Left lung (tissue), 4 donors: ENCODE measurements at regions not wholly inside any gene's neighbourhood (a gene's known extent, or its start where the extent isn't known, plus 50 kb on each side); places are given as distances from the start of the nearest gene placed in this dataset.

ENCODE experiments used
- ATAC-seq: fragments of 200-7000 bp; cut with Tn5 transposase; one replicate; pipeline ENCODE4 v1.9.1; 2020; ENCODE audit warnings: moderate library complexity
- DNase-seq, 4 donors: peaks; one replicate each; pipeline ENCODE4 v3.0.0-alpha.2; 2013 to 2020
- H3K27ac ChIP-seq, 2 donors: fragments of 200-600 bp; sonication (generic) in 1 of 2; one replicate each; pipeline versions ENCODE4 v1.5.0 to v1.8.0; 2020 to 2021
- H3K27me3 ChIP-seq, 2 donors: fragments of 200-600 bp; sonication (generic) in 1 of 2; one replicate each; pipeline versions ENCODE4 v1.5.0 to v1.8.0; 2020 to 2021
- H3K36me3 ChIP-seq, 2 donors: fragments of 200-600 bp; sonication (generic) in 1 of 2; one replicate each; pipeline versions ENCODE4 v1.5.0 to v1.8.0; 2020 to 2021
- H3K4me1 ChIP-seq, 2 donors: fragments of 200-600 bp; one replicate each; pipeline ENCODE4 v1.8.0; 2021
- H3K4me3 ChIP-seq, 2 donors: fragments of 200-600 bp; sonication (generic) in 1 of 2; one replicate each; pipeline versions ENCODE4 v1.5.0 to v1.8.0; 2020 to 2021; ENCODE audit warnings: mild to moderate bottlenecking in 1 of 2
- H3K9me3 ChIP-seq, 2 donors: fragments of 200-600 bp; sonication (generic) in 1 of 2; one replicate each; pipeline versions ENCODE4 v1.5.0 to v1.8.0; 2020 to 2021
- CTCF ChIP-seq, 2 donors: fragments of 200-600 bp; sonication (generic) in 1 of 2; IDR thresholded peaks; one replicate each; pipeline versions ENCODE4 v1.5.0 to v1.8.0; 2021; ENCODE audit warnings: antibody characterized with exemption in 2 of 2
- intact Hi-C, 2 donors: fragments of 100-400 bp; cut with DNase I; formaldehyde crosslinking; loops; one replicate each; pipeline versions ENCODE4 v1.11.2 to v1.14.2; 2022
- donor health status: DM: no; HTN: yes; CAD: no.
- donor health status: DM: no; HTN: no; CAD: no.

GRCh38 chr2:126100962-126101361 lies 555.0 kb upstream of the GYPC start:
- H3K4me1 ChIP-seq, result no peaks in the 10 kb centered on the region
- TF ChIP-seq CTCF (IDR thresholded peaks at IDR 0.05), result no peak
- H3K27me3 ChIP-seq, result no peaks in the 10 kb centered on the region
- H3K27ac ChIP-seq, result no peak overlapping the region
- DNase-seq (no peak), ATAC-seq (no peak)
- no peaks in the 10 kb centered on the region for H3K36me3 ChIP-seq
- intact Hi-C loops, result no loop called here
- no peak overlapping the region for H3K4me3 ChIP-seq
- H3K9me3 ChIP-seq, result peaks cover 0 to 13% of the 10 kb centered on the region in 2 donors

- Histone ChIP-seq H3K4me1 (no peaks in the 10 kb centered on the region), H3K4me3 (no peak overlapping the region), H3K27ac (no peak overlapping the region), H3K36me3 (no peaks in the 10 kb centered on the region), H3K9me3 (peaks cover 0 to 13% of the 10 kb centered on the region in 2 donors), H3K27me3 (no peaks in the 10 kb centered on the region)
- ATAC-seq (no peak), DNase-seq (no peak)
- intact Hi-C loops, result no loop called here
- no peak for TF ChIP-seq CTCF (IDR thresholded peaks at IDR 0.05)
These were observed 550.0 kb upstream of the GYPC start for GRCh38 chr2:126106006-126106405.

GRCh38 chr2:126107883-126108282 lies 548.1 kb upstream of the GYPC start:
- ATAC-seq (no peak), DNase-seq (no peak)
- Histone ChIP-seq H3K27ac (no peak overlapping the region), H3K9me3 (peaks cover 0 to 13% of the 10 kb centered on the region in 2 donors), H3K36me3 (no peaks in the 10 kb centered on the region), H3K4me1 (no peaks in the 10 kb centered on the region), H3K27me3 (no peaks in the 10 kb centered on the region), H3K4me3 (no peak overlapping the region)
- intact Hi-C loops, result no loop called here
- TF ChIP-seq CTCF (IDR thresholded peaks at IDR 0.05), result no peak

GRCh38 chr2:126115975-126116374 lies 540.0 kb upstream of the GYPC start:
- intact Hi-C loops, result no loop called here
- H3K9me3 ChIP-seq, result no peaks in the 10 kb centered on the region
- TF ChIP-seq CTCF (IDR thresholded peaks at IDR 0.05), result no peak
- H3K36me3 ChIP-seq, result no peaks in the 10 kb centered on the region
- no peak overlapping the region for H3K27ac ChIP-seq
- no peaks in the 10 kb centered on the region for H3K27me3 ChIP-seq
- no peak for ATAC-seq
- no peaks in the 10 kb centered on the region for H3K4me1 ChIP-seq
- no peak for DNase-seq
- no peak overlapping the region for H3K4me3 ChIP-seq

GRCh38 chr2:126117886-126118285 lies 538.1 kb upstream of the GYPC start:
- H3K9me3 ChIP-seq, result no peaks in the 10 kb centered on the region
- H3K27me3 ChIP-seq, result no peaks in the 10 kb centered on the region
- no peak overlapping the region for H3K27ac ChIP-seq
- no peak overlapping the region for H3K4me3 ChIP-seq
- intact Hi-C loops, result no loop called here
- no peak for ATAC-seq
- DNase-seq, result no peak
- TF ChIP-seq CTCF (IDR thresholded peaks at IDR 0.05), result no peak
- H3K36me3 ChIP-seq, result no peaks in the 10 kb centered on the region
- no peaks in the 10 kb centered on the region for H3K4me1 ChIP-seq
